Endothelial cell (in vitro differentiated cells): ENCODE measurements at regions not wholly inside any gene's neighbourhood (a gene's known extent, or its start where the extent isn't known, plus 50 kb on each side); places are given as distances from the start of the nearest gene placed in this dataset.

Source experiments
- DNase-seq: peaks from one replicate; pipeline ENCODE4 v3.0.0; 2021; ENCODE audit warnings: low spot score
- H3K27ac Mint-ChIP-seq: one replicate; pipeline ENCODE4 v1.8.0; 2021; ENCODE audit warnings: mixed read lengths, inconsistent platforms; ENCODE audit not compliant: unreplicated experiment
- H3K27me3 Mint-ChIP-seq: one replicate; pipeline ENCODE4 v1.8.0; 2021; ENCODE audit warnings: mild to moderate bottlenecking, moderate library complexity, mixed read lengths, inconsistent platforms; ENCODE audit not compliant: unreplicated experiment
- H3K36me3 Mint-ChIP-seq: one replicate; pipeline ENCODE4 v1.8.0; 2021; ENCODE audit warnings: mild to moderate bottlenecking, low read depth, mixed read lengths, inconsistent platforms; ENCODE audit not compliant: unreplicated experiment
- H3K4me1 Mint-ChIP-seq: one replicate; pipeline ENCODE4 v1.8.0; 2021; ENCODE audit warnings: mild to moderate bottlenecking, mixed read lengths, inconsistent platforms; ENCODE audit not compliant: unreplicated experiment
- H3K4me3 Mint-ChIP-seq: one replicate; pipeline ENCODE4 v1.8.0; 2021; ENCODE audit warnings: mild to moderate bottlenecking, mixed read lengths, inconsistent platforms; ENCODE audit not compliant: unreplicated experiment
- H3K9me3 Mint-ChIP-seq: one replicate; pipeline ENCODE4 v1.8.0; 2021; ENCODE audit warnings: mixed read lengths, inconsistent platforms; ENCODE audit not compliant: unreplicated experiment
- TF ChIP-seq, protein P1 (sequence below): fragments of 200-600 bp; sonication (generic); IDR thresholded peaks from one replicate; pipeline ENCODE4 v1.5.0; 2021; ENCODE audit warnings: antibody characterized with exemption; ENCODE audit not compliant: unreplicated experiment

DNA sequence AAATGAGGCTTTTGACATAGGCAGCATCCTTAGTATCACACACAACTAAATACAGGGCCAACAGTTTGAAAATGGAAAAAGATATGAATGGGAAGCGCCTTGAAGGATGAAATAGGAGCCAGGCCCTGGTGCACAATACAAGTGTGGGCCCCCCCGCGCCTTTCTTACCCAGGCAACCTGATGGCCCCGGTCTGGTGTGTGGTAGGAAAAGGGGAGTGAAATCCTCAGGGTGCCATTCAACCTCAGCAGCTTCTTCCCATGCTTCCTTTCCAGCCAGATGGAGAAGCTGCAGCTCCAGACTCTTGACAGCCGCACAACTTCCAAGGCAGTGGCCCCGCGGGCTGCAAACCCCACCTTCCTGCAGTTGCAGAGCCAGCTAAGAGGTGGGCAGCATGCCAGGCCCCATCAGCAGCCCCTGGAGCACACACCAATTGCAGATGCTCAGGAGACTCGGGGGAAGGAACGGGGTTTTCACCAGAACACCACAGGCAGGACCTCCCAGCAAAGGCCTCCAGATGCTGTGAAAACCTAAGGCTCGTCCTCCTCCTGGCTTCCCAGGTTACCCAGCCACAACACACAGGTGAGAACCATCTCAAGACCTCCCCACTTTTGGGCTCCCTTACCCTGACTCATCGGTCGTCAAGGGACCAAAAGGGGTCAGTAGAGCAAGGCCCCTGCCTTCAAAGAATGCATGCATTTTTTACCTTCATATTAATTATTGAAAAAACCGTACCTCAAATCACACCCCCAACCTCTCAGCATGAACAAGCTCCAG, 101.6 kb downstream of the CPN2 start:
- no peak for DNase-seq
- Mint-ChIP-seq H3K4me1 (peaks cover 40% of the 10 kb centered on the region), H3K4me3 (no peak overlapping the region), H3K9me3 (no peaks in the 10 kb centered on the region), H3K27ac (no peak overlapping the region), H3K27me3 (peaks cover 8% of the 10 kb centered on the region), H3K36me3 (no peaks in the 10 kb centered on the region)
- TF ChIP-seq, protein P1, sequence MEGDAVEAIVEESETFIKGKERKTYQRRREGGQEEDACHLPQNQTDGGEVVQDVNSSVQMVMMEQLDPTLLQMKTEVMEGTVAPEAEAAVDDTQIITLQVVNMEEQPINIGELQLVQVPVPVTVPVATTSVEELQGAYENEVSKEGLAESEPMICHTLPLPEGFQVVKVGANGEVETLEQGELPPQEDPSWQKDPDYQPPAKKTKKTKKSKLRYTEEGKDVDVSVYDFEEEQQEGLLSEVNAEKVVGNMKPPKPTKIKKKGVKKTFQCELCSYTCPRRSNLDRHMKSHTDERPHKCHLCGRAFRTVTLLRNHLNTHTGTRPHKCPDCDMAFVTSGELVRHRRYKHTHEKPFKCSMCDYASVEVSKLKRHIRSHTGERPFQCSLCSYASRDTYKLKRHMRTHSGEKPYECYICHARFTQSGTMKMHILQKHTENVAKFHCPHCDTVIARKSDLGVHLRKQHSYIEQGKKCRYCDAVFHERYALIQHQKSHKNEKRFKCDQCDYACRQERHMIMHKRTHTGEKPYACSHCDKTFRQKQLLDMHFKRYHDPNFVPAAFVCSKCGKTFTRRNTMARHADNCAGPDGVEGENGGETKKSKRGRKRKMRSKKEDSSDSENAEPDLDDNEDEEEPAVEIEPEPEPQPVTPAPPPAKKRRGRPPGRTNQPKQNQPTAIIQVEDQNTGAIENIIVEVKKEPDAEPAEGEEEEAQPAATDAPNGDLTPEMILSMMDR = no peak

DNA sequence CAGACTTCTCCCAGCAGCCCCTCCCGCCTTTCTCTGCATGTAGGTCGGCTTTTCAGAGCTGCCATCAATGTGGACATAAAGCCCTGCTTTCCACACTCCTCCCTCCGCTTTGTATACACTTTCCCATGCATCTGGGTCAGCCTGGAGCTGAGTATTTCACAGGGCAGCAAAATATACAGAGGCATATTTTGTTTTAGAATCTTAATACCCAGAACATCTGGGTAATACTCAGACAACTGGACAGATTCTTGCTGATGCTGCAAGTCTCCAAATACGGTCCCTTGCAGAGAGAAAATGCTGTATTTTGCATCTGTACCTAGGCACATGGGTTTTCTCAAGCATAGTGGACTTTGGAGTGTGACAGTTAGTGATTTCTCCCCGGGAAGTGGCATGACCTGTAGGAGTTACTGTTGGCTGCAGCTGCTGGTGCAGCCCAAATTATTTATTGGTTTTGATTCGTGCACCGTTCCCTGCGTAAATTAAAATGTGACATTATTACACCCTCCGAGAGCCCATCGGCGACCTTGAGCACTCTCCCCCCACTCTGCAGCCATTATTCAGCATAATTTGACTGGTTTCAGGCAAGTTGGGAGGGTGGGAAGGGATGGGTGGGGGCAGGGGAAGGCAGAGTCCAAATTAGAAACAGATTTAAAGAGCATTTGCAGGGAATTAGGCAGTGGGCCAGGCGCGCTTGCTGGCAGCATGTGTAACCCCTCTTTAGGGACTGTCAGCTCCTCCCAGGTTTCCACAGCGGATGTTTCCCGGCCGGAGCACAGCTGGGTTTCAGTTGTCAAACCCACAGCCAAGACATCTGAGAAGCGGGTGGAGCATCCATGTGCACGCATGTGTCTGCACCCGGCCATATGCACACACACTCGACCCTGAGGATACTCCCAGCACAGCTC, 100.8 kb downstream of the CPN2 start:
- Mint-ChIP-seq H3K27ac (no peak overlapping the region), H3K9me3 (no peaks in the 10 kb centered on the region), H3K27me3 (peaks cover 9% of the 10 kb centered on the region), H3K36me3 (no peaks in the 10 kb centered on the region), H3K4me3 (no peak overlapping the region), H3K4me1 (peaks cover 44% of the 10 kb centered on the region)
- TF ChIP-seq, protein P1 = no peak
- DNase-seq = no peak

DNA sequence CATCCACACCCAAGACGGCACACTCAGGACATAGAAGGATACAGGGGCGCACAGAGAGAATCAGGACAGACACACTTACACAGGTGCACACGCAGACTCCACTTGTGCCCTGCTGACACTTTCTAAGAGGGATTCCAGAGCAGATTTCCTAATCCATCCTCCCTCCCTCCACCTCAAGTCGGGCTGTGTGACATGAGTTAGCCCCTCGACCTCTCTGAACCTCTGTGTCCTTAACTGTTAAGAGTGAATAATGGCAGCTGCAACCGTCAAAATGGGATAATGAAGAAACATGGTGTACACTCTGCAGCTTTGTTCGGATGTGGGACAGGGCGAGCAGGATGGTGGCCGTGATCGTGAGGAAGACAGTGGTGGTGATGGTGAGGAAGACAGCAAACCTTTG, 100.1 kb downstream of the CPN2 start:
- Mint-ChIP-seq H3K9me3 (no peaks in the 10 kb centered on the region), H3K4me1 (peaks cover 47% of the 10 kb centered on the region), H3K27me3 (peaks cover 12% of the 10 kb centered on the region), H3K36me3 (no peaks in the 10 kb centered on the region), H3K27ac (peak overlapping the region; percentile 55), H3K4me3 (no peak overlapping the region)
- TF ChIP-seq, protein P1 = no peak
- no peak for DNase-seq

DNA sequence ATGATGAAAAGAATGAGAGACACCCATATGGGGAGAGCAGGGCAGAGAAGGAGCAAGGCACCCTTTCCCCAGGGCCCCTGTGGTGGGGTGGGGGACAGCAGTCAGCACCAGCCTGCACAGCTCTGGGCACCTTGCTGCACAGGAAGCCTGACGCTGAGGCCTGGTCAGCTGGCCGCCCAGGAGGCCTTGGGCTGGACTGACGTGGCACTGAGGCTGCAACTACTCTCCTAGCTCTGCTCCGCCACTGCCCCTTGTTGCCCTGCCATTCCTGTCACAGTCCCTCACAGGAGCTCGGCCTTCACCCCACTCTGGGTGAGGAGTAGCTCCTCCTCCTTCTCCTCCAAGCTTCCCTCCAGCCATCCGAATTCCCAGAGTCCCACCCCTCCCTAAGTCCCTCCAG, 99.7 kb downstream of the CPN2 start:
- H3K9me3 Mint-ChIP-seq = no peaks in the 10 kb centered on the region
- H3K4me3 Mint-ChIP-seq = no peak overlapping the region
- H3K4me1 Mint-ChIP-seq = peaks cover 46% of the 10 kb centered on the region
- no peaks in the 10 kb centered on the region for H3K36me3 Mint-ChIP-seq
- H3K27ac Mint-ChIP-seq = peak overlapping the region; percentile 55
- peaks cover 12% of the 10 kb centered on the region for H3K27me3 Mint-ChIP-seq
- TF ChIP-seq, protein P1 = no peak
- DNase-seq = no peak
